ENCODE measurements at regions not wholly inside any gene's neighbourhood (a gene's known extent, or its start where the extent isn't known, plus 50 kb on each side); places are given as distances from the start of the nearest gene placed in this dataset.
"Not testable (repeated sequence)": the region's sequence is repeated elsewhere in the genome, so short reads cannot be mapped to it uniquely, and the experiment has no call there.

- intact Hi-C loops (cut with DNase I), result no loop called here
- no peak for DNase-seq (ENCODE audit: low spot score)
These were observed 51.0 kb upstream of the RCBTB2 start for GRCh38 chr13:48583859-48584311.

- intact Hi-C loops (cut with DNase I), result no loop called here
- no peak for DNase-seq (ENCODE audit: low spot score)
These were observed 52.6 kb upstream of the RCBTB2 start for GRCh38 chr13:48585456-48585840.

DNA sequence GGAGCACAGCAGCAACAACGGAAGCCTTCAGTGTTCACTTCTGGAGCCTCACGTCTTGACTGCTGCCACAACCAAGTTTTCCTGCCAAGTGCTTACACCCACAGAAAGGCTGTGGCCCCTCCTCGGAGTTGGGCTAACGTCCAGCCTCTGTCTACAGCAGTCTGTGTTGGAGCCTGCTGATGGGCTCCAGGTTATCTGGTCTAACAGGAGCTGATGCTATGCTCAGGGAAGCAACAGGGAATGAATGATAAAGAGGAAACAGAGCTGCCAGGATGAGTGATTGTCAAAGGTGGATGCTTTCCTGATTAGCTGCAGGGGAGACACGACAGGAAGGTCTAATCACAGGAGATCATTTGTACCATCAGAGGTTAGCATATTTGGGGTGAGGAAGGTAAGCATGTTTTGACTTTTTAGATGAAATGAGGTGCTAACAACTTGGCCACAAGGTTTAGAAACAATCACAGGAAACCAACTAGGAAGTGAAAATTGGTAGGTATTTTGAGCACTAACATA lies 53.8 kb upstream of the RCBTB2 start:
- intact Hi-C loops (cut with DNase I), result no loop called here
- no peak for DNase-seq (ENCODE audit: low spot score)

GRCh38 chr13:48588120-48588519 lies 55.2 kb upstream of the RCBTB2 start:
- intact Hi-C loops (cut with DNase I), result no loop called here
- no peak for DNase-seq (ENCODE audit: low spot score)

DNA sequence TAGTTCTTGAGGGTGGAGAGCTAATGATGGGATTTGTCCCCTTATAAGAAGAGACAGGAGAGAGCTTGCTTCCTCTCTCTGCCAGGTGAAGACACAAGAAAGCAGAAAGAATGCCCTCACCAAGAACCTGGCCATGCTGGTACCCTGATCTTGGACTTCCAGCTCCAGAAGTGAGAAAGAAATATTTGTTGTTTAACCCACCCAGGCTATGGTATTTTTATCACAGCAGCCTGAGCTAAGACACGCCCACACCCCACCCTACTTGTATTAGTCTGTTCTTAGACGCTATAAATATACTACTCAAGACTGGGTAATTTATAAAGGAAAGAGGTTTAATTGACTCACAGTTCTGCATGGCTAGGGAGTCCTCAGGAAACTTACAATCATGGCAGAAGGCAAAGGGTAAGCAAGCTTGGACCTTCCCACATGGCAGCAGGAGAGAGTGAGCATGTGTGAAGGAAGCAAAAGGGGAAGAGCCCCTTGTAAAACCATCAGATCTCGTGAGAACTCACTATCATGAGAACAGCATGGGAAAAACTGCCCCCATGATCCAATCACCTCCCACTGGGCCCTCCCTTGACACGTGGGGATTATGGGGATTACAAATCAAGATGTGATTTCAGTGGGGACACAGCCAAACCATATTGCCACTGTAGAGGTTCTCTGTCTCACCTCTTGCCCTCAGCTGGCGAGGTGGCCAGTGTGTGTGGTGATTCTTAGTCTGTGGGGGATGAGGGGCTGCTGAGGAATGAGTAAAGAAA lies 57.4 kb upstream of the RCBTB2 start:
- intact Hi-C loops (cut with DNase I), result loop anchor here in 1 of 2 donors (10.0 kb wide), 1 partner anchor 184 kb away; no protein-coding TSS in a partner anchor
- no peak for DNase-seq (ENCODE audit: low spot score)

DNA sequence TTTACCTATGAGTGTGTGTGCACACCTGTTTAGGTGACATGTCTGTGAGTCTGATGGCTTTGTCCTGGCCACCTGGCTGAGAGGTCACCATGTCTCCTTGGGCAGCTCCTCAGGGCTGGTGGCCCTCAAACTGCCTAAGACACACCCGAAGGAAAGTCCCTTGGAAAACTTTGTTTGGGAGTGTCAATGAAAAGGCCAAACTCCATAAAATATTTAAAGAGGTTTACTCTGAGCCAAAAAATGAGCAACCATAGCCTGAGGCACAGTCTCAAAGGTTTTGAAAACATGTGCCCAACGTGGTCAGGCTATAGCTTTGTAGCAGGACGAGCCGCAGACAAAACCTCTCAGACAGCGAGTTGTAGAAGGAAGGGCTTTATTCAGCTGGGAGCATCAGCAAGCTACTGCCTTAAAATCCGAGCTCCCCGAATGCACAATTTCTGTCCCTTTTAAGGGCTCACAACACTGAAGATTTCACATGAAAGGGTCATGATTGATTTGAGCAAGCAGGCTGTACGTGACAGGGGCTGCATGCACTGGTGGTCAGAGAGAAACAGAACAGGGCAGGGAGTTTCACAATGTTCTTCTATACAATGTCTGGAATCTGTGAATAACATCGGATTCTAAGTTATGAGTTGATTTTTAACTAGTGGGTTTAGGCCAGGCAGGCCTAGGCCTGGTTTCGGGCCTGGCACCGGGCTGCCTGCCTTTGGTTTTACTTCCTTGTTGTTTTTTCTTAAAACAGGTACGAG lies 58.4 kb upstream of the RCBTB2 start:
- DNase-seq (ENCODE audit: low spot score), result not testable (repeated sequence)
- intact Hi-C loops (cut with DNase I), result loop anchor here in 1 of 2 donors (10.0 kb wide), 1 partner anchor 184 kb away; no protein-coding TSS in a partner anchor

- intact Hi-C loops (cut with DNase I), result loop anchor here in 1 of 2 donors (10.0 kb wide), 1 partner anchor 183 kb away; no protein-coding TSS in a partner anchor
- DNase-seq (ENCODE audit: low spot score), result no peak
These were observed 59.2 kb upstream of the RCBTB2 start for GRCh38 chr13:48591889-48592687.

DNA sequence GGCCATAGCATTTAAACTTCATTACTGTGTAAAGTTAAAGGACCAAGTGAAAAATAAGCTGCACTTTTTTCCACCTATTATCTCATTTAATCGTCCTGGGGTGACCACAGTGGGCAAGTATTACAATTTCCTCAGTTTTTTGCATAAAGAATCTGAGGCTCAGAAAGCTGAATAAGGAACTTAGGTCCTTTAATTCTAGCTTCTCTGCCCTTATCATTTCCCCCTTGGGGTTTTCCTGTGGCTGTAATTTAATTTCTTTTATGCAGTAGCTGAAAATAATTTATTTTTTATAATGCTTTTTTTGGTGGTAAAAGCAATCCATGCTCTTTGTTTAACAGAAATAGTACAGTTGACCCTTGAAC lies 59.8 kb upstream of the RCBTB2 start:
- no peak for DNase-seq (ENCODE audit: low spot score)
- intact Hi-C loops (cut with DNase I), result loop anchor here in 1 of 2 donors (10.0 kb wide), 1 partner anchor 182 kb away; no protein-coding TSS in a partner anchor

DNA sequence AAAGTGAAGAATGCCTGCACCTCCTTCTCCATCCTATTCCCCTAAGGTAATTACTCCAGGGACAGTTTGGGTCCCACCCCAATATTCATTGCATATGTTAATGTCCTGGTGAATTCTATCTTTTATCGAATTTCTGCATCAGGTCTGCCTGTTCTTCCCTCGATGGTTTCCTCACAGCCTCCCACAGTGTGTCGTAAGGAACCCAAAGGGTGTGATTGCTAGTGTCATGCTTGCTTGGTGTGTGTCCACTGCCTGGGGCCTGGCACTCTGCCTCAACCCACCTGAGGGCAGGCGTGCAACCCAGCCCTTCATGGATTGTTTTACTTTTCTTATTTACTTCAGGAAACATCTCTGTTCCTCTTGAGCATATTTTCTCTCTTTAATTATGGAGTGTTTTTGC lies 60.2 kb upstream of the CYSLTR2 start:
- intact Hi-C loops (cut with DNase I), result loop anchor here in 1 of 2 donors (10.0 kb wide), 1 partner anchor 181 kb away; no protein-coding TSS in a partner anchor

GRCh38 chr13:48594096-48594815 lies 59.5 kb upstream of the CYSLTR2 start:
- intact Hi-C loops (cut with DNase I), result loop anchor here in 1 of 2 donors (10.0 kb wide), 1 partner anchor 181 kb away; no protein-coding TSS in a partner anchor
- no peak for DNase-seq (ENCODE audit: low spot score)

More for the DNA sequence above, 60.2 kb upstream of the CYSLTR2 start:
- DNase-seq (ENCODE audit: low spot score), result no peak

- DNase-seq (ENCODE audit: low spot score), result no peak
These were observed 58.0 kb upstream of the CYSLTR2 start for GRCh38 chr13:48595431-48596429.

GRCh38 chr13:48600374-48601364 lies 53.1 kb upstream of the CYSLTR2 start:
- intact Hi-C loops (cut with DNase I), result no loop called here
- DNase-seq (ENCODE audit: low spot score), result no peak

More at GRCh38 chr13:48595431-48596429, 58.0 kb upstream of the CYSLTR2 start:
- intact Hi-C loops (cut with DNase I), result loop anchor here (5.0 to 10.0 kb wide), 3 partner anchors 157 to 179 kb away; no protein-coding TSS in a partner anchor

DNA sequence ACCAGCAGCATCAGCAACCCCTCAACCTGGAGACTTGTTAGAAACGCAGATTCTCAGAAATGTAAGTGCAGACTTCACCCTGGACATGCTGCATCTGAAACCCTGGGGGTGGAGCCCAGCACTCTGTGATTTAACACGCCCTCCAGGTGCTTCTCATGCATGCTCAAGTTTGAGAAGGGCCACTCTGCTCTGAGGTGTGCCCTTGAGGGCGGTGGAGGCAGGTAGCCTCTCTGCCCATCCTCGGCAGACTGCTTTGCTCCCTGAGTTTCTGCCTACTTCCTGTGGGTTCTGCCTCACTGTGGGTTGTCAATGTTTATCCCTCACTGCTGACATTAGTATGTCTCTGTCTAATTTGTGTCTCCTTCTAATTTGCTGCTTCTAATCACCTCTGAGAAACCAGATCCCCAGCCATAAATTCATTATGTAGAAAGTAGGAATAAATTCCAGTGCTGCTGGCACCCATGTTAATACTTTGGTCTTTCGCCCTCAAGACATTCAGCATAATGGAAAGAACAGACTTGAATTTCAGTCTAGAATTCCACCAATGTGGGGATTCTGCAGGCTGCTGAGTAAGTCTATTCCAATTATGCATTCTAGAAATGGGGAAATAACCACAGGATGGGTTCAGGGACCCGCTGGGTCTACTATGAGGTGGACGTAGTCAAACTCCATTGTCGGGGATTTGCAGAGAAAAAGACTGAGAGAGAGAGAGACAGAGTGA lies 51.3 kb upstream of the CYSLTR2 start:
- intact Hi-C loops (cut with DNase I), result no loop called here
- DNase-seq (ENCODE audit: low spot score), result no peak

DNA sequence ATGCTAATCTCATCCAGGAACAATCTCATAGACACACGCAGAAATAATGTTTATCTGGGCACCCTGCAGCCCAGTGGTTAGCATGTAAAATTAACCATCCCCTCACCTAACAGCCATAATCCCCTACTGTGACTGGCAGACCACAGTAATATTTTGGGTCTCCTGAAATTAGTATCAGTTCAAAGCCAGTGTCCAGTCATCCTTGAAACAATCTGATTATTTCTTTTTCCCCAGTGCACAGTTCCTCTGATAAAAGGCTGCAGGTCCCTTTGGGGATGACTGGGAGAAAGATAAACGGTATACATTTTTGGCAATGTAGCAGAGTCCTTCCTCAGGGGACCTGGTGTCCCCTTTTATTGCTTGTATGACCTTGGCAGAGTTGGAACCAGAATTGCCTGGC lies 50.4 kb upstream of the CYSLTR2 start:
- DNase-seq (ENCODE audit: low spot score), result no peak
- intact Hi-C loops (cut with DNase I), result no loop called here
